IMR-90 (cell line): ENCODE measurements at regions not wholly inside any gene's neighbourhood (a gene's known extent, or its start where the extent isn't known, plus 50 kb on each side); places are given as distances from the start of the nearest gene placed in this dataset.

ENCODE experiments used
- ATAC-seq: fragments of 200-7000 bp; cut with Tn5 transposase; 2 replicates; pipeline ENCODE4 v1.9.1; 2020; ENCODE audit warnings: low read depth, mild to moderate bottlenecking, moderate library complexity
- BruUV-seq: library from RNA; stranded (reverse); fragments of 400-500 nt; replicated peaks from 2 replicates; lab custom pipeline; 2021; lab: Mats Ljungman, UMichigan
- CTCF ChIA-PET: fragments of 300-600 bp; formaldehyde crosslinking; extraction: SDS; loops from one replicate; lab custom pipeline; 2021; ENCODE audit warnings: antibody characterized with exemption; lab: Yijun Ruan, JAX
- POLR2A ChIA-PET: fragments of 300-600 bp; sonication (Branson Sonifier 250); formaldehyde crosslinking; loops from one replicate; lab custom pipeline; 2022; ENCODE audit warnings: antibody characterized with exemption; ENCODE audit not compliant: unreplicated experiment; lab: Charles Lee
- DNase-seq: peaks from one replicate; pipeline ENCODE4 v3.0.0; 2013
- H2AFZ ChIP-seq: replicated peaks from 2 replicates; pipeline ENCODE3; 2013; ENCODE audit warnings: low read length, mild to moderate bottlenecking; ENCODE audit not compliant: poor library complexity
- H2AK5ac ChIP-seq: 2 replicates; pipeline ENCODE4 v1.6.1; 2013; ENCODE audit warnings: low read depth, low read length, inconsistent platforms
- H2AK9ac ChIP-seq: replicated peaks from 2 replicates; pipeline ENCODE3; 2013; ENCODE audit warnings: mild to moderate bottlenecking, low read depth, low read length, moderate library complexity; ENCODE audit not compliant: poor library complexity
- H2BK120ac ChIP-seq: 2 replicates; pipeline ENCODE4 v1.6.1; 2013; ENCODE audit warnings: low read depth, low read length, inconsistent platforms
- H2BK15ac ChIP-seq: 3 replicates; pipeline ENCODE4 v1.6.1; 2013; ENCODE audit warnings: low read depth, low read length, inconsistent platforms
- H2BK20ac ChIP-seq: 2 replicates; pipeline ENCODE4 v1.6.1; 2013; ENCODE audit warnings: low read depth, mild to moderate bottlenecking, inconsistent platforms, low read length, moderate library complexity
- H2BK5ac ChIP-seq: 2 replicates; pipeline ENCODE4 v1.6.1; 2013; ENCODE audit warnings: mild to moderate bottlenecking, low read depth, low read length, inconsistent platforms; ENCODE audit not compliant: poor library complexity, severe bottlenecking
- H3K14ac ChIP-seq: replicated peaks from 2 replicates; pipeline ENCODE4 v1.6.1; 2013; ENCODE audit warnings: low read depth, low read length, inconsistent platforms
- H3K18ac ChIP-seq: 2 replicates; pipeline ENCODE4 v1.6.1; 2013; ENCODE audit warnings: low read depth, low read length, control low read depth
- H3K23ac ChIP-seq: 2 replicates; pipeline ENCODE4 v1.6.1; 2013; ENCODE audit warnings: low read depth, low read length, inconsistent platforms
- H3K27ac ChIP-seq: 2 replicates; pipeline ENCODE4 v1.5.1; 2013; ENCODE audit warnings: mild to moderate bottlenecking, control low read depth, low read length; ENCODE audit not compliant: insufficient read depth
- H3K27me3 ChIP-seq: 2 replicates; pipeline ENCODE4 v1.6.1; 2013; ENCODE audit warnings: low read length; ENCODE audit not compliant: control insufficient read depth, insufficient read depth
- H3K36me3 ChIP-seq: 2 replicates; pipeline ENCODE4 v1.6.1; 2013; ENCODE audit warnings: low read length, mixed read lengths; ENCODE audit not compliant: control insufficient read depth, insufficient read depth
- H3K4ac ChIP-seq: 2 replicates; pipeline ENCODE4 v1.6.1; 2013; ENCODE audit warnings: low read depth, low read length, inconsistent platforms
- H3K4me1 ChIP-seq: 2 replicates; pipeline ENCODE4 v1.6.1; 2013; ENCODE audit warnings: low read length, mixed read lengths; ENCODE audit not compliant: control insufficient read depth, insufficient read depth
- H3K4me2 ChIP-seq: 2 replicates; pipeline ENCODE4 v1.6.1; 2013; ENCODE audit warnings: low read depth, mild to moderate bottlenecking, control low read depth, low read length, moderate library complexity
- H3K4me3 ChIP-seq: 2 replicates; pipeline ENCODE4 v1.5.1; 2013; ENCODE audit warnings: low read depth, mild to moderate bottlenecking, control low read depth, low read length, moderate library complexity; ENCODE audit not compliant: insufficient read depth
- H3K56ac ChIP-seq: 2 replicates; pipeline ENCODE4 v1.6.1; 2013; ENCODE audit warnings: low read length, inconsistent platforms; ENCODE audit not compliant: insufficient read depth; ENCODE audit errors: extremely low read depth
- H3K79me1 ChIP-seq, 2 experiments: 2 replicates each; pipeline ENCODE4 v1.6.1; 2013; ENCODE audit warnings: low read length in 2 of 2, inconsistent platforms in 1 of 2, low read depth in 1 of 2
- H3K9ac ChIP-seq: 2 replicates; pipeline ENCODE4 v1.6.1; 2013; ENCODE audit warnings: low read depth, low read length, control low read depth
- H3K9me1 ChIP-seq: 2 replicates; pipeline ENCODE4 v1.6.1; 2013; ENCODE audit warnings: low read length, inconsistent platforms; ENCODE audit not compliant: insufficient read depth
- H3K9me3 ChIP-seq: 2 replicates; pipeline ENCODE4 v1.6.1; 2013; ENCODE audit warnings: low read length; ENCODE audit not compliant: control insufficient read depth, insufficient read depth
- H4K20me1 ChIP-seq: 2 replicates; pipeline ENCODE4 v1.6.1; 2013; ENCODE audit warnings: low read length, inconsistent platforms; ENCODE audit not compliant: insufficient read depth
- H4K5ac ChIP-seq: 2 replicates; pipeline ENCODE4 v1.6.1; 2013; ENCODE audit warnings: mild to moderate bottlenecking, low read depth, low read length, control low read depth
- H4K8ac ChIP-seq, 2 experiments: 2 replicates each; pipeline ENCODE4 v1.6.1; 2013; ENCODE audit warnings: low read depth in 2 of 2, low read length in 2 of 2, control low read depth in 1 of 2, inconsistent platforms in 1 of 2
- H4K91ac ChIP-seq: 2 replicates; pipeline ENCODE4 v1.6.1; 2013; ENCODE audit warnings: low read depth, low read length, inconsistent platforms; ENCODE audit not compliant: insufficient read depth
- CEBPB ChIP-seq: IDR thresholded peaks from 2 replicates; pipeline ENCODE4 v1.6.1; 2012; ENCODE audit warnings: low read depth, low read length, improper control_type of control experiment
- CHD1 ChIP-seq: IDR thresholded peaks from 2 replicates; pipeline ENCODE4 v1.6.1; 2012; ENCODE audit warnings: low read depth, low read length, improper control_type of control experiment
- CTCF ChIP-seq: conservative IDR thresholded peaks from 2 replicates; pipeline ENCODE4 v1.5.1; 2012; ENCODE audit warnings: mild to moderate bottlenecking, low read depth, low read length, improper control_type of control experiment
- ELK1 ChIP-seq: fragments of 150-350 bp; IDR thresholded peaks from 2 replicates; pipeline ENCODE4 v1.6.1; 2016; ENCODE audit warnings: low read depth, mild to moderate bottlenecking, low read length, moderate library complexity, borderline replicate concordance
- FOS ChIP-seq: fragments of 150-350 bp; IDR thresholded peaks from 2 replicates; pipeline ENCODE4 v1.6.1; 2016; ENCODE audit warnings: low read depth, low read length
- MAFK ChIP-seq: IDR thresholded peaks from 2 replicates; pipeline ENCODE4 v1.6.1; 2012; ENCODE audit warnings: low read depth, low read length, improper control_type of control experiment
- MAZ ChIP-seq: IDR thresholded peaks from 2 replicates; pipeline ENCODE4 v1.6.1; 2012; ENCODE audit warnings: low read depth, mild to moderate bottlenecking, low read length, improper control_type of control experiment, moderate library complexity, borderline replicate concordance
- MXI1 ChIP-seq: IDR thresholded peaks from 2 replicates; pipeline ENCODE4 v1.6.1; 2012; ENCODE audit warnings: low read depth, mild to moderate bottlenecking, low read length, moderate library complexity, borderline replicate concordance
- NFE2L2 ChIP-seq: fragments of 150-350 bp; IDR thresholded peaks from 2 replicates; pipeline ENCODE4 v1.6.1; 2016; ENCODE audit warnings: low read depth, mild to moderate bottlenecking, low read length
- POLR2A ChIP-seq: IDR thresholded peaks from 2 replicates; pipeline ENCODE4 v1.6.1; 2012; ENCODE audit warnings: mild to moderate bottlenecking, low read depth, low read length
- RAD21 ChIP-seq: IDR thresholded peaks from 2 replicates; pipeline ENCODE4 v1.6.1; 2012; ENCODE audit warnings: low read length, improper control_type of control experiment
- RCOR1 ChIP-seq: IDR thresholded peaks from 2 replicates; pipeline ENCODE4 v1.6.1; 2012; ENCODE audit warnings: mild to moderate bottlenecking, low read length, improper control_type of control experiment; ENCODE audit not compliant: insufficient replicate concordance
- RFX5 ChIP-seq: IDR thresholded peaks from 2 replicates; pipeline ENCODE4 v1.8.0; 2012; ENCODE audit warnings: low read depth, mild to moderate bottlenecking, low read length, moderate library complexity
- SMC3 ChIP-seq: fragments of 150-350 bp; IDR thresholded peaks from 2 replicates; pipeline ENCODE4 v1.6.1; 2016; ENCODE audit warnings: low read depth, mild to moderate bottlenecking, antibody characterized with exemption, low read length, moderate library complexity
- USF2 ChIP-seq: fragments of 150-350 bp; IDR thresholded peaks from 2 replicates; pipeline ENCODE4 v1.6.1; 2017; ENCODE audit warnings: mild to moderate bottlenecking, antibody characterized with exemption, low read length, low read depth
- WGBS, 2 experiments: methylation state at CpG; one replicate each; pipeline versions ENCODE4 v1.1.5 to v1.1.7; 2013; ENCODE audit warnings: missing lambda C conversion rate in 2 of 2; ENCODE audit not compliant: insufficient read length in 1 of 2; ENCODE audit errors: extremely low coverage in 2 of 2; 5-methylcytosine and 5-hydroxymethylcytosine counted together
- dilution Hi-C: fragments of 300-500 bp; cut with HindIII; formaldehyde crosslinking; loops from one replicate; pipeline ENCODE4 v1.14.3; 2018; ENCODE audit warnings: low sequenced_read_pairs; ENCODE audit not compliant: unreplicated experiment
- in situ Hi-C: fragments of 300-500 bp; cut with MboI; formaldehyde crosslinking; loops from 3 replicates; pipeline ENCODE4 v1.14.3; 2019; ENCODE audit warnings: low sequenced_read_pairs, inconsistent platforms, mixed read lengths
- intact Hi-C: fragments of 100-400 bp; cut with micrococcal nuclease; formaldehyde crosslinking; loops from 2 replicates; pipeline ENCODE4 v1.10.0; 2022

- Histone ChIP-seq H4K91ac (no peak overlapping the region), H3K56ac (no peak overlapping the region), H2BK20ac (no peak overlapping the region), H3K18ac (no peak overlapping the region), H4K20me1 (no peaks in the 10 kb centered on the region), H3K27ac (no peak overlapping the region), H3K27me3 (no peaks in the 10 kb centered on the region), H3K9me3 (peaks cover 13% of the 10 kb centered on the region; the same call in 1 of the 2 replicates), H3K9me1 (no peaks in the 10 kb centered on the region), H3K4me2 (no peak overlapping the region), H3K4ac (no peak overlapping the region), H4K5ac (no peak overlapping the region), H2AFZ (no peak overlapping the region), H4K8ac (no peak overlapping the region), H3K4me1 (no peaks in the 10 kb centered on the region), H2AK5ac (no peak overlapping the region), H2AK9ac (no peak overlapping the region), H3K4me3 (no peak overlapping the region), H2BK15ac (no peak overlapping the region), H3K36me3 (no peaks in the 10 kb centered on the region), H3K23ac (no peak overlapping the region), H2BK5ac (no peak overlapping the region), H2BK120ac (no peak overlapping the region), H3K14ac (no peak overlapping the region), H3K79me1 (no peaks in the 10 kb centered on the region), H3K9ac (no peak overlapping the region)
- TF ChIP-seq MAZ: no peak
- no peak for TF ChIP-seq RFX5
- no peak for TF ChIP-seq FOS
- TF ChIP-seq USF2: no peak
- TF ChIP-seq CEBPB: no peak
- TF ChIP-seq POLR2A: no peak
- no peak for TF ChIP-seq MAFK
- TF ChIP-seq NFE2L2: no peak
- no peak for TF ChIP-seq CTCF
- no peak for TF ChIP-seq RCOR1
- no peak for TF ChIP-seq RAD21
- TF ChIP-seq SMC3: no peak
- no peak for TF ChIP-seq MXI1
- no peak for TF ChIP-seq CHD1
- TF ChIP-seq ELK1: no peak
- intact Hi-C loops: no loop called here
- no TSS peak for BruUV-seq
- dilution Hi-C loops: no loop called here
- DNase-seq (no peak), ATAC-seq (no peak)
- POLR2A ChIA-PET: no interaction called here
- in situ Hi-C loops: no loop called here
- whole genome bisulfite sequencing, 2 experiments: no CpG with 5 or more reads among the region's 2 CpGs
- CTCF ChIA-PET: interaction anchor here (0.7 kb wide), 1 partner anchor 122 kb away, joined by 3 read pairs; no protein-coding TSS in a partner anchor
Measured at GRCh38 chr14:39566795-39567194, 134.6 kb upstream of the FBXO33 start.
